T-helper 9 cell (primary cell): ENCODE measurements at regions not wholly inside any gene's neighbourhood (a gene's known extent, or its start where the extent isn't known, plus 50 kb on each side); places are given as distances from the start of the nearest gene placed in this dataset.
"Not testable (repeated sequence)": the region's sequence is repeated elsewhere in the genome, so short reads cannot be mapped to it uniquely, and the experiment has no call there.

ENCODE experiments used
- DNase-seq: peaks from one replicate; pipeline ENCODE4 v3.0.0-alpha.2; 2020

GRCh38 chr1:245061808-245062207 is 93.0 kb upstream of the KIF26B start:
- not testable (repeated sequence) for DNase-seq

- no peak for DNase-seq
These were observed 94.0 kb upstream of the KIF26B start for GRCh38 chr1:245060684-245061374.

DNA sequence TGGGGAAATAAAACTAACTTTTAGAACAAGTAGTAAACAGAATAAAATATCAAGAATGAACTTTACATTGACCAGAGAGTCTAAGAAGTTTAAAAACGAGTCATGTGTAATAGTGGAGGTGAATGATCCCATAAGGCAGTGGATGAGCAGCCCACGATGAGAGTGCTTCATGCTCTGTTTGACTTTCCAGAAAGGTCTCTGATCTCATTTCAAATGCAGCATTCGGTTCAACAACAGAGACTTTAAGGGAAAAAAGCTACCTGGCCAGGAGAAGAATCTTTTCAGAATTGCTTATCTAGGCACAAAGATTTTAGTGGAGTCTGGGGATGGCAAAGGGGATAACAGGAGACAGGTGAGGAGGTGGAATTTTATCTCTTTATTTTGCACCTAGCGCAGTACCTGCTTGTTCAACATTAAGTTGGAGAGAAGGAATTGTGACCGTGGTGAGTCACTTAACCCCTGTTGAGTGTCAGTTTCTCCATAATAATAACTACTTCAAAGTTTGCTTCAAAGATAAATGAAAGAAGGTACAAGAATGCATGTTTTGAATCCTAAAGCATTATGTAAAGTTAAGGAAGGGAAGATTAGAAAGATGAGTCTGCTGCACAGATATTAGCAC is 94.9 kb upstream of the KIF26B start:
- DNase-seq, result no peak

GRCh38 chr1:245058882-245059281 is 95.9 kb upstream of the KIF26B start:
- DNase-seq, result no peak

DNA sequence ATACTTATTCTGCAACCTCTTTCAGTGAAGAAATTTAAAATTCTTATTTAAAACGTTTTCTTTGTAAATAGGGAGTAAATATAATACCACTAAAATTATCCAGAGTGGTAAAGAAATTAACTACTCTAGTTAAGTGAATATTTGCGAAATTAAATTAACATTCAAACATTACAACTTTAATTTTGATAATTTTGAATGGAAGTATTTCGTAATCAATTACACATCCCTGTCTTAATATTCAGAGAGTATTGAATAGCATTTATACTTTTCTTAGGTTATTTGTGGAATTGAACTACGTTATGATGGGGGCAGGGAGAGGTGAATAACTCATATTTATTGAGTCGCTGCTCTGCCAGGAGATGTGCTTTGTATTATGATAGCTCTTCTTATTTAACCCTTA is 96.3 kb upstream of the KIF26B start:
- DNase-seq, result no peak

- DNase-seq, result no peak
These were observed 97.9 kb upstream of the KIF26B start for GRCh38 chr1:245056913-245057312.

- DNase-seq, result not testable (repeated sequence)
These were observed 98.5 kb upstream of the KIF26B start for GRCh38 chr1:245056296-245056695.

DNA sequence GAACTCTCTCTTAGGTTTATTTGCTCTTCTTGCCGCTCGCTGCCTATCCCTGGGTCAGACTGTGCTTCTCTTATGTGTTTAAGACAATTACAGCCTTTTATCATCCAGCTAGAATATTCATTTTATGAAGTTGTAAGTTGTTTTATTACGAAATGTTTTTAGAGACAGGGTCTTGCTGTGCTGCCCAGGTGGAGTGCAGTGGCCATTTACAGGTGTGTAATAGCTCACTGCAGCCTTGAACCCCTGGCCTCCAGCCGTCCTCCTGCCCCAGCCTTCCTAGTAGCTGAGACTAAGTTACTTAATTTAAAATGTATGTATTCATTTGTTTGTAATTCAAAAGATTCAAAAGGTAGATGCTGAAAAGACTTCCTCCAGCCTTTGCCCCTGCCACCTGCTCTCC is 99.0 kb upstream of the KIF26B start:
- no peak for DNase-seq

GRCh38 chr1:245054507-245055270 is 100.1 kb upstream of the KIF26B start:
- no peak for DNase-seq

GRCh38 chr1:245054105-245054504 is 100.7 kb upstream of the KIF26B start:
- no peak for DNase-seq

- no peak for DNase-seq
These were observed 102.5 kb upstream of the KIF26B start for GRCh38 chr1:245052258-245052657.

DNA sequence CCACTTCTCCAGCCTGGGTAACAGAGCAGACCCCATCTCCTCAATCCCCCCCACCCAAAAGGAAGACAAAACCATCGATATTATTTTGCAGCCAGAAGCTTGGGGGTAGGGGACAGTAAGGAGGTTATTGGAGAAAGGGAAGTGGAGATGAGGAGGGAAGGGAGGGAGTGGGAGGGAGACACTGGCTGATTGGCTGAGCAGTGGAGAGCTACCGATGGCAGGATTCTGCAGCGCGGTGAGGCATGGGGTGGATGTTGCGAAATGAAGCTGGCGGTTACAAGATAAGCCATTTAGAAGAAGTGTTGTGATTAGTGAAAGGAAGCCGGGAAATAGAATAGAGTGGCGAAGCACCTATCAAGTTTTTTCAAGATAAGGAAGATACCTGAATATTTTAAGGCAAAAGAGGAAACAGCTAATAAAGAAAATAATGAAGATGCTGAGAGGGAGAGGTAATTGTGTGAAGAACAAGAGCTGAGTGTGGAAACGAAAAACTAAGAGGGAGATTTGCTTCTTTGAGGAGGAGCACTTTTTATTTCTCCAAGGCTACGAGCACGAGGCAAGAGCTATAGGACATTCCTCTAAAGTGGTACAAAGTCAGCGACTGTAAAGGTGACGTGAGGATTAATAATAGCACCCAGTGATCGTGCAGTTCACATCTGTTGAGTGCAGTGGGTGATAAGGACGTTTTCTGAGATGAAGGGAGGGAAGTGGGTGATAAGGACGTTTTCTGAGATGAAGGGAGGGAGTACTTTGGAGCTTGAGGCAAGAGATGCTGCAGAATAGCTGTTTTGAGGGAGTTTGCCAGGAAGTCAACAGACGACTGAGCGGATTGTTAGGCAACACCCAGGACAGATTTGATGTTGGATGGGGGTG is 103.2 kb upstream of the KIF26B start:
- DNase-seq, result no peak

- no peak for DNase-seq
These were observed 108.0 kb upstream of the KIF26B start for GRCh38 chr1:245046769-245047168.

- DNase-seq, result no peak
These were observed 108.5 kb upstream of the KIF26B start for GRCh38 chr1:245046315-245046714.

GRCh38 chr1:245045087-245045881 is 109.5 kb upstream of the KIF26B start:
- DNase-seq, result no peak

- no peak for DNase-seq
These were observed 111.2 kb upstream of the KIF26B start for GRCh38 chr1:245043611-245043940.

DNA sequence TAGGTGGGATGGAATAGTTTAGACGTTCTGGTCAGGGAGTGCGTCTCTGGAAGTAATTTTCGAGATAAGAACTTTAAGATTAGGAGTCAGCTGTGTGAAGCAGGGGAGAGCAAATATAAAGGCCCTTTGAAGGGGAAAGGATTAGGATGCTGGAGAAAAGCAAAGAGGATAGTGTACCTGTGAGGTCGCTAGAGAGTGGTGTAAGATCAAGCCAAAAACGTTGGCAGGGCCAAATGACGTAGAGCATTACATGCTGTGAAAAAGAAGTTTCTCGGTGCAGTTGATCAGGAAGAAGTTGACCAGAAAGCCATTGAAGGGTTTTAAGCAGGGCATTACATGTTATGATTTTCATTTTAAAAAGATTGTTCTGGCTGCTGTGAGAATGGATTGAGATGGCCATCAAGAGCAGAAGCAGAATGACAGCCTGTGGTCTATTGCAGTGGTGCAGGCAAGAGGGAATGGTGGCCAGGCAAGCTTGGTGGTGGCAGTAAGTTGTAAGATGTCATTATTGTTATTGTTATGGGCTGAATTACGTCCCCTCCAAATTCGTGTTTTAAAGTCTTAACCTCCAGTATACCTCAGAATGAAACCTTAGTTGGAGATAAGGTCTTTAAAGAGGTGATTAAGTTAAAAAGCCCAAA is 113.6 kb upstream of the KIF26B start:
- no peak for DNase-seq

DNA sequence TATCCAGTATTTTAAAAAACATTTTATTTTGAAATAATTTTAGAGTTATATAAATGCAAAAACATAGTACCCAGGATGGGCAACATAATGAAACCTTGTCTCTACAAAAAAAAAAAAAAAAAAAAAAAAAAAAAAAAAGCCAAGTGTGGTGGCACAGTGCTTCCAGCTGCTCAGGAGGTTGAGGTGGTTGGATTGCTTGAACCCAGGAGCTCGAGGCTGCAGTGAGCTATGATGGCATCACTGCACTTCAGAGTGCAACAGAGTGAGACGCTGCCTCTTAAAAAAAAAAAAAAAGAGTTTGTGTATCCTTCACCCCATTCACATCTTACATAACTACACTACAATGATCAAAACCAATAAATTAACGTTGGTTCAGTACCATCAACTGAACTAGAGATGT is 115.6 kb upstream of the KIF26B start:
- DNase-seq, result no peak

DNA sequence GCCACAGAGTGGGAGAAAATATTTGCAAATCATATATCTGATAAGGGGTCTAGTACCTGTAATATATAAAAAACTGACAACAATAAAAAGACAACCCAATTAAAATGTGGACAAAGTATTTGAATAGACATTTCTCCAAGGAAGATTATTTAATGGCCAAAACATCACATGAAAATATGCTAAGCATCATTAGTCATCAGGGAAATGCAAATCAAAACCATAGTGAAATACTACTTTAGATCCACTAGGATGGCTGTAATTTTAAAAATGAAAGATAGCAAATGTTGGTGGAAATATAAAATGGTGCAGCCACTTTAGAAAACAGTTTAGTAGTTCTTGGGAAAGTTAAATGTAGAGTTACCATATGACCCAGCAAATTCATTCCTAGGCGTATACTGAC is 118.7 kb upstream of the KIF26B start:
- DNase-seq, result no peak

DNA sequence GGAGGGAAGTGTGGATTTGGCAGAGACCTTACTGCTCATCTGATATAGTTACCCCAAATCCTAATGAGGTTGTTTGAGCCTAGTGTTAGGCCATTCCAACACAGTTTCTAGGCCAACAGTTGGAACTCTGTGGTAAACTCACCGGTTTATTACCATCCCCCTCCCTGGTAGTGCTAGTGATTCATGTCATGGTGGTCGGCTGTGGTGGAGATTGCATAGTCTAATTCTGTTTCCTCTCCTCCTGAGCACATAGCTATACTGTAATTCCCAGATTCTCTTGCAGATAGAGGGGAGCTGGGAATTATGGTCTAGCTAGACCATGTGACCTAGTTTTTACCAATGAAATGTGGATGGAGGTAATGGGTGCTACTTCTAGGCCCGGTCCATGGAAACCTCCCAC is 123.7 kb upstream of the KIF26B start:
- DNase-seq, result no peak

GRCh38 chr1:245026247-245026646 is 128.5 kb upstream of the KIF26B start:
- DNase-seq, result no peak

DNA sequence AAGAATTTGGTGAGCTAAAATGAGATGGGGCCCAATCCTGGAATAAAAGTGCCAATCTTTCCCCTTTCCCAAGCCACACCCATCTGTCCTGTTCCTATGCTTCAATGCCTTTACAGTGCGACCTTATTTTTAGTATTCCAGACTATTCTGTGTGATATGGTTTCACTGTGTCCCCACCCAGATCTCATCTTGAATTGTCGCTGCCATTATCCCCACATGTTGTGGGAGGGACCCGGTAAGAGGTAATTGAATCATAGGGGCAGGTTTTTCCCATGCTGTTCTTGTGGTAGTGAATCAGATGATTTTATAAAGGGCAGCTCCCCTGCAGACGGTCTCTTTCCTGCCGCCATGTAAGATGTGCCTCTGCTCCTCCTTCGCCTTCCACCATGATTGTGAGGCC is 129.3 kb upstream of the KIF26B start:
- no peak for DNase-seq
